K562 (cell line): ENCODE measurements at regions not wholly inside any gene's neighbourhood (a gene's known extent, or its start where the extent isn't known, plus 50 kb on each side); places are given as distances from the start of the nearest gene placed in this dataset.

Source experiments
- ATAC-seq: fragments of 200-7000 bp; cut with Tn5 transposase; 3 replicates; pipeline ENCODE4 v1.9.1; 2020; ENCODE audit warnings: moderate library complexity
- BruUV-seq: library from RNA; stranded (reverse); fragments of 400-500 nt; replicated peaks from 2 replicates; lab custom pipeline; 2021; lab: Mats Ljungman, UMichigan
- CTCF ChIA-PET: fragments of 300-600 bp; formaldehyde crosslinking; extraction: SDS; loops from one replicate; lab custom pipeline; 2021; ENCODE audit warnings: low intra/inter-chr PET ratio; lab: Yijun Ruan, JAX
- POLR2A ChIA-PET: fragments of 300-600, 350-650 bp; sonication (Branson Sonifier 250); formaldehyde crosslinking; extraction: SDS; loops from one replicate; lab custom pipeline; 2021; ENCODE audit warnings: antibody characterized with exemption, inconsistent platforms; lab: Yijun Ruan, JAX
- DNase-seq, 4 experiments: peaks; one replicate each; pipeline versions ENCODE4 v3.0.0 to v3.0.0-alpha.2; 2011 to 2018; ENCODE audit warnings: low spot score in 3 of 4, mixed read lengths in 3 of 4; ENCODE audit errors: extremely low read depth in 1 of 4
- FAIRE-seq: peaks from 2 replicates; lab custom pipeline; 2011; peaks lifted over from hg19 to GRCh38; lab: Jason Lieb, UNC
- H2AFZ ChIP-seq: 2 replicates; pipeline ENCODE4 v1.6.0; 2011; ENCODE audit warnings: low read depth, low read length, control low read depth, inconsistent platforms
- H3K27ac ChIP-seq: fragments of 200-600 bp; 3 replicates; pipeline ENCODE4 v1.8.0; 2011; ENCODE audit warnings: low read depth, mild to moderate bottlenecking, control low read depth, inconsistent platforms, low read length, moderate library complexity, mixed read lengths; ENCODE audit errors: extremely low read depth
- H3K27me3 ChIP-seq, 2 experiments: fragments of 300-600 bp in 1 of 2; 2 replicates in 1 of 2; 3 replicates in 1 of 2; pipeline versions ENCODE4 v1.6.0 to v1.8.0; 2011; ENCODE audit warnings: inconsistent platforms in 2 of 2, low read length in 2 of 2, mild to moderate bottlenecking in 1 of 2, mixed read lengths in 1 of 2, moderate library complexity in 1 of 2; ENCODE audit not compliant: control insufficient read depth in 2 of 2, insufficient read depth in 2 of 2
- H3K36me3 ChIP-seq: fragments of 300-600 bp; 3 replicates; pipeline ENCODE4 v1.8.0; 2011; ENCODE audit warnings: mild to moderate bottlenecking, low read length, inconsistent platforms; ENCODE audit not compliant: control insufficient read depth, insufficient read depth
- H3K4me1 ChIP-seq, 2 experiments: fragments of 200-600 bp in 1 of 2; replicated peaks in 1 of 2; 2 replicates in 1 of 2; 3 replicates in 1 of 2; pipeline versions ENCODE4 v1.5.1 to v1.8.0; 2011; ENCODE audit warnings: inconsistent platforms in 2 of 2, low read length in 2 of 2, mild to moderate bottlenecking in 1 of 2, mixed read lengths in 1 of 2, moderate library complexity in 1 of 2; ENCODE audit not compliant: control insufficient read depth in 2 of 2, insufficient read depth in 2 of 2
- H3K4me2 ChIP-seq: 2 replicates; pipeline ENCODE4 v1.6.1; 2011; ENCODE audit warnings: low read length, control low read depth, inconsistent platforms, mixed read lengths; ENCODE audit not compliant: insufficient read depth
- H3K4me3 ChIP-seq: fragments of 200-600 bp; sonication (generic), shearing (Covaris generic); 2 replicates; pipeline ENCODE4 v1.5.1; 2016; ENCODE audit warnings: control low read depth, inconsistent platforms
- H3K79me2 ChIP-seq: fragments of 200-600 bp; 3 replicates; pipeline ENCODE4 v1.8.0; 2011; ENCODE audit warnings: low read length, inconsistent platforms; ENCODE audit not compliant: control insufficient read depth, insufficient read depth
- H3K9ac ChIP-seq, 2 experiments: 2 replicates each; pipeline versions ENCODE4 v1.6.0 to v1.6.1; 2011; ENCODE audit warnings: low read depth in 2 of 2, low read length in 2 of 2, control low read depth in 1 of 2, inconsistent platforms in 1 of 2, mild to moderate bottlenecking in 1 of 2, mixed read lengths in 1 of 2; ENCODE audit not compliant: insufficient read depth in 1 of 2
- H3K9me1 ChIP-seq: one replicate; pipeline ENCODE4 v1.6.0; 2011; ENCODE audit warnings: inconsistent platforms, mild to moderate bottlenecking, low read length, moderate library complexity; ENCODE audit not compliant: control insufficient read depth, insufficient read depth
- H3K9me3 ChIP-seq: replicated peaks from 2 replicates; pipeline ENCODE4 v1.5.1; 2011; ENCODE audit warnings: low read depth, low read length, inconsistent platforms; ENCODE audit not compliant: control insufficient read depth, insufficient read depth
- H4K20me1 ChIP-seq: replicated peaks from 2 replicates; pipeline ENCODE4 v1.6.1; 2011; ENCODE audit warnings: low read length, inconsistent platforms, mixed read lengths; ENCODE audit not compliant: control insufficient read depth, insufficient read depth
- CGGBP1 ChIP-seq: fragments of 250-450 bp; sonication (Bioruptor Pico); IDR thresholded peaks from 2 replicates; pipeline ENCODE4 v1.9.0; 2021; ENCODE audit warnings: mild to moderate bottlenecking
- KAT7 ChIP-seq: sonication (generic); formaldehyde crosslinking; IDR thresholded peaks from 2 replicates; pipeline ENCODE4 v1.8.0; 2022; ENCODE audit warnings: missing genetic modification reagents, mild to moderate bottlenecking, borderline replicate concordance
- LCOR ChIP-seq: sonication (generic); formaldehyde crosslinking; IDR thresholded peaks from 2 replicates; pipeline ENCODE4 v1.8.0; 2022; ENCODE audit warnings: mild to moderate bottlenecking, missing genetic modification reagents
- POLR2AphosphoS2 ChIP-seq: IDR thresholded peaks from 2 replicates; pipeline ENCODE4 v1.6.1; 2012; ENCODE audit warnings: low read length, improper control_type of control experiment
- POLR2G ChIP-seq: fragments of 200-400 bp; formaldehyde crosslinking; IDR thresholded peaks from 2 replicates; pipeline ENCODE4 v1.6.1; 2017; ENCODE audit warnings: low read depth, mild to moderate bottlenecking, antibody characterized with exemption, low read length, moderate library complexity
- TAF7 ChIP-seq: fragments of 450-650 bp; IDR thresholded peaks from 2 replicates; pipeline ENCODE4 v1.6.1; 2016; ENCODE audit warnings: missing genetic modification characterization, missing compliant biosample characterization
- TAF9B ChIP-seq: fragments of 450-650 bp; IDR thresholded peaks from 2 replicates; pipeline ENCODE4 v1.6.1; 2018; ENCODE audit warnings: mild to moderate bottlenecking; ENCODE audit not compliant: partially characterized antibody
- TRIM24 ChIP-seq, 2 experiments: fragments of 450-650 bp; IDR thresholded peaks; 2 replicates each; pipeline ENCODE4 v1.6.1; 2016
- ZBTB2 ChIP-seq: fragments of 450-650 bp; IDR thresholded peaks from 2 replicates; pipeline ENCODE4 v1.6.1; 2016; ENCODE audit warnings: antibody characterized with exemption
- ZFP30 ChIP-seq: fragments of 250-450 bp; sonication (Bioruptor Pico); IDR thresholded peaks from 2 replicates; pipeline ENCODE4 v1.8.0; 2022; ENCODE audit warnings: moderate library complexity, mild to moderate bottlenecking, inconsistent platforms, borderline replicate concordance
- WGBS: fragments of 100-300 bp; shearing (Covaris generic); methylation state at CpG from one replicate; pipeline ENCODE4 v1.1.6; 2016; ENCODE audit warnings: low coverage, mixed read lengths; ENCODE audit not compliant: insufficient coverage; ENCODE audit errors: missing lambda C conversion rate; 5-methylcytosine and 5-hydroxymethylcytosine counted together
- in situ Hi-C: fragments of 300-500 bp; cut with MboI; formaldehyde crosslinking; loops from 4 replicates; pipeline ENCODE4 v1.15.0; 2018; ENCODE audit warnings: inconsistent platforms, mixed read lengths
- intact Hi-C: fragments of 100-400 bp; cut with micrococcal nuclease; formaldehyde crosslinking; loops from 2 replicates; pipeline ENCODE4 v1.14.2; 2022

- no peak for DNase-seq
Measured at GRCh38 chr4:180455226-180455625, 1788.0 kb upstream of the TENM3 start.

More at GRCh38 chr4:180455226-180455625, 1788.0 kb upstream of the TENM3 start:
- BruUV-seq = no TSS peak
- H3K9me1 ChIP-seq = no peaks in the 10 kb centered on the region
- in situ Hi-C loops (no loop called here), intact Hi-C loops (no loop called here)
- no peak overlapping the region for H2AFZ ChIP-seq
- no peak for ATAC-seq
- no peaks in the 10 kb centered on the region for H4K20me1 ChIP-seq
- WGBS = 3% methylated on average over 3 of the region's 3 CpGs
- no peak for FAIRE-seq
- H3K9ac ChIP-seq = no peak overlapping the region
- no peaks in the 10 kb centered on the region for H3K4me1 ChIP-seq
- no peaks in the 10 kb centered on the region for H3K36me3 ChIP-seq
- no peak overlapping the region for H3K4me2 ChIP-seq
- H3K9me3 ChIP-seq = no peaks in the 10 kb centered on the region
- ChIA-PET POLR2A (no interaction called here), CTCF (no interaction called here)
- H3K27me3 ChIP-seq = no peaks in the 10 kb centered on the region
- H3K4me3 ChIP-seq = no peak overlapping the region
- no peak overlapping the region for H3K27ac ChIP-seq
- H3K79me2 ChIP-seq = no peaks in the 10 kb centered on the region
- TF ChIP-seq TRIM24 (IDR thresholded peaks at IDR 0.05) = no peak
- no peak for TF ChIP-seq TAF9B
- TF ChIP-seq ZFP30 (CRISPR knock-in tag) = no peak
- TF ChIP-seq LCOR (CRISPR knock-in tag) = no peak
- no peak for TF ChIP-seq KAT7 (CRISPR knock-in tag)
- no peak for TF ChIP-seq CGGBP1 (CRISPR knock-in tag)
- TF ChIP-seq POLR2G = no peak
- TF ChIP-seq ZBTB2 = no peak
- TF ChIP-seq POLR2AphosphoS2 = no peak
- TF ChIP-seq TAF7 (tag) = no peak
